Mucosa of descending colon (tissue), 3 donors: ENCODE measurements at regions not wholly inside any gene's neighbourhood (a gene's known extent, or its start where the extent isn't known, plus 50 kb on each side); places are given as distances from the start of the nearest gene placed in this dataset.

Source experiments
- ATAC-seq: fragments of 200-7000 bp; cut with Tn5 transposase; one replicate; pipeline ENCODE4 v1.9.1; 2020; ENCODE audit warnings: mild to moderate bottlenecking, moderate library complexity
- DNase-seq, 3 donors: peaks; one replicate each; pipeline ENCODE4 v3.0.0-alpha.2; 2020
- H3K36me3 ChIP-seq: fragments of 200-600 bp; one replicate; pipeline ENCODE4 v1.8.0; 2021; ENCODE audit warnings: low read depth, mild to moderate bottlenecking
- H3K4me1 ChIP-seq: fragments of 200-600 bp; one replicate; pipeline ENCODE4 v1.8.0; 2021; ENCODE audit warnings: low read depth, mild to moderate bottlenecking
- H3K4me3 ChIP-seq: fragments of 200-600 bp; one replicate; pipeline ENCODE4 v1.8.0; 2021; ENCODE audit warnings: mild to moderate bottlenecking
- H3K9me3 ChIP-seq: fragments of 200-600 bp; one replicate; pipeline ENCODE4 v1.8.0; 2021; ENCODE audit warnings: mild to moderate bottlenecking
- intact Hi-C, 2 donors: fragments of 100-400 bp; cut with DNase I in 1 of 2; cut with micrococcal nuclease in 1 of 2; formaldehyde crosslinking; loops; one replicate each; pipeline versions ENCODE4 v1.11.0 to v1.11.1; 2022; cut with DNase I, micrococcal nuclease
- TF ChIP-seq, protein P1 (sequence below): fragments of 200-600 bp; IDR thresholded peaks from one replicate; pipeline ENCODE4 v1.8.0; 2022; ENCODE audit warnings: antibody characterized with exemption, mild to moderate bottlenecking
- donor health status: DM: no; HTN: no; CAD: no; lungs with moderate emphysema.
- donor health status: DM: no; HTN: no; CAD: no.
- donor health status: DM: no; HTN: yes; CAD: no.

DNA sequence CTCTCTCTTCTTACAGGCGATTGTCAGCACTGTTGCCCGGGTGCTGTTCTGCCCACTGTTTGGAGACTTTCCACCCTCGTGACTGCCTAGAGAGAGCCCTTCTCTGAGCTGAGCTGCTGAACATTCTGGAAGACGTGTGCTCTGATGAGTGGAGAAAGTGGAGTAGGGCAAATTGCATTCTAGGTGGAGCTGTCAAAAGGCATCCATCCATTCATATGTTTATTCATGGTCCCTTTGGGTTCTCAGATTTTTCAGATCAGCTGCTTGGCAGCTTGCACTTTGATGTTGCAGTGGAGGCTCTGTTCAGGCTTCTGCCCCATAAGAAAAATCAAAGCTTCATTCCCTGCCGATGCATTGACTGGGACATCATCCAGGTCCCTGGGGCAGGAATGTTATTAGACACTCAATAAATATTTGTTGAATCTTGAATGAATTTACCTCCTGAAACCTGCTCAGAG, 120.7 kb upstream of the EEPD1 start:
- Histone ChIP-seq H3K4me3 (no peak overlapping the region), H3K9me3 (no peaks in the 10 kb centered on the region), H3K36me3 (no peaks in the 10 kb centered on the region), H3K4me1 (no peaks in the 10 kb centered on the region)
- intact Hi-C loops = no loop called here
- no peak for ATAC-seq
- DNase-seq = no peak
- TF ChIP-seq, protein P1, sequence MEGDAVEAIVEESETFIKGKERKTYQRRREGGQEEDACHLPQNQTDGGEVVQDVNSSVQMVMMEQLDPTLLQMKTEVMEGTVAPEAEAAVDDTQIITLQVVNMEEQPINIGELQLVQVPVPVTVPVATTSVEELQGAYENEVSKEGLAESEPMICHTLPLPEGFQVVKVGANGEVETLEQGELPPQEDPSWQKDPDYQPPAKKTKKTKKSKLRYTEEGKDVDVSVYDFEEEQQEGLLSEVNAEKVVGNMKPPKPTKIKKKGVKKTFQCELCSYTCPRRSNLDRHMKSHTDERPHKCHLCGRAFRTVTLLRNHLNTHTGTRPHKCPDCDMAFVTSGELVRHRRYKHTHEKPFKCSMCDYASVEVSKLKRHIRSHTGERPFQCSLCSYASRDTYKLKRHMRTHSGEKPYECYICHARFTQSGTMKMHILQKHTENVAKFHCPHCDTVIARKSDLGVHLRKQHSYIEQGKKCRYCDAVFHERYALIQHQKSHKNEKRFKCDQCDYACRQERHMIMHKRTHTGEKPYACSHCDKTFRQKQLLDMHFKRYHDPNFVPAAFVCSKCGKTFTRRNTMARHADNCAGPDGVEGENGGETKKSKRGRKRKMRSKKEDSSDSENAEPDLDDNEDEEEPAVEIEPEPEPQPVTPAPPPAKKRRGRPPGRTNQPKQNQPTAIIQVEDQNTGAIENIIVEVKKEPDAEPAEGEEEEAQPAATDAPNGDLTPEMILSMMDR = no peak

DNA sequence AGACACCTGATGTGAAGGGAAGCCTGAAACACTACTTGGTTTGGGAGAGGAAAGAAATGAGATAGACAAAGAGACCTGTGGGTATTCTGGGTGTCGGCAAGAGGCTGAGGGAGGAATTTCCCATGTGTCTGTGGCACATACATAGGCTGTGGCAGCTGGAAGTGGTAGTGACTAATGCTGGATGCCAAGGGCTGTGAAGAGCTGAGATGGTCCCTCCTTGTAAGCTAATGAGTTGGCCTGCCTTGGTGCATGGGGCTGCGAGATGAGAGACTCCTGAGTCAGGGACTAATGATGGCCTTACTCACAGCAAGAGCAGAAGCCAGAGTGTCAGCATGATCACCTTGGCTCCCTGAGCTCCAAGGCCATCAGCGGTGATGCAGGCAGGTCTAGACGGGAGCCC, 119.0 kb upstream of the EEPD1 start:
- H3K36me3 ChIP-seq = no peaks in the 10 kb centered on the region
- TF ChIP-seq, protein P1 = no peak

DNA sequence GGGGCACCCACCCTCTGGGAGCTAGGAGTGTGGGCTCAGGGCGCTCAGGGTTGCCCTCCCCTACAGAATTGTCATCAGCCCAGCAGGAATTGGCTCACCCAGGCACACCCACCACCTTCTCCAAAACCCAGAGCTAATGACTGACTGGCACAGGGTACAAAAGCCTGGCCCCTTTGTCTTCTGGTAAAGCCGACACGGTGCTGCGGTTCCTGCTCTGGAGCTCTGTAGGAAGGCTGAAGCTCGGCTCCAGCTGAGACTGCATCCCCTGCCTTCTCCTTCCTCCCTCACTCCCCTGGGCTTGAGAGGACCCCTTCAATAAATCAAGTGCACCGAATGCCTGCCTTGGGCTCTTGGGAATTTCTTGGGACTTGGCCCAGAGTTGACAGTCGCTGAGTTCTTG, 117.9 kb upstream of the EEPD1 start:
- TF ChIP-seq, protein P1 = no peak
- Histone ChIP-seq H3K4me1 (no peaks in the 10 kb centered on the region), H3K9me3 (no peaks in the 10 kb centered on the region), H3K36me3 (no peaks in the 10 kb centered on the region), H3K4me3 (no peak overlapping the region)
- DNase-seq = no peak
- ATAC-seq = no peak
- intact Hi-C loops = no loop called here

More for the DNA sequence above, 119.0 kb upstream of the EEPD1 start:
- DNase-seq (no peak), ATAC-seq (no peak)
- no peak overlapping the region for H3K4me3 ChIP-seq
- intact Hi-C loops = no loop called here
- no peaks in the 10 kb centered on the region for H3K4me1 ChIP-seq
- H3K9me3 ChIP-seq = no peaks in the 10 kb centered on the region

DNA sequence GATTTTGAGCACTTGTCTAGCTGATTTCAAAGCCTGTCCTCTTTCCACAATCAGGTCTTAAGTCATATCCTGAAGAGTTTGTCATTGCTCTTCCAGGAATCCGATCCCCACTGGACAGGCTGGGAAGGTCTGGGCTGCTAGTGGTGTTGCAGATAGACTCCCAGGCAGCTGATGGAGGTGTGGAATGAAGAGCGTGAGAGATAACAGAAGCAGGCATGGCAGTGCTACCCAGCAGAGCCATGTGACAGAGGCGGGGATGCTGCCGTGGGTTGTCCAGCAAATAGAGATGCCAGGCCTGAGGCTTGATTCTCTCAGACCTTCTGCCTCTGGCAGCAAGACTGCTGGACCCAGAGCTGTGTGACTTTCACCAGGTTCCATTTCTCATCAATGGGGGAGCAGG, 116.5 kb upstream of the EEPD1 start:
- H3K9me3 ChIP-seq = no peaks in the 10 kb centered on the region
- no peaks in the 10 kb centered on the region for H3K4me1 ChIP-seq
- TF ChIP-seq, protein P1 = no peak
- H3K4me3 ChIP-seq = no peak overlapping the region
- intact Hi-C loops = no loop called here
- no peak for ATAC-seq
- no peak for DNase-seq
- no peaks in the 10 kb centered on the region for H3K36me3 ChIP-seq

DNA sequence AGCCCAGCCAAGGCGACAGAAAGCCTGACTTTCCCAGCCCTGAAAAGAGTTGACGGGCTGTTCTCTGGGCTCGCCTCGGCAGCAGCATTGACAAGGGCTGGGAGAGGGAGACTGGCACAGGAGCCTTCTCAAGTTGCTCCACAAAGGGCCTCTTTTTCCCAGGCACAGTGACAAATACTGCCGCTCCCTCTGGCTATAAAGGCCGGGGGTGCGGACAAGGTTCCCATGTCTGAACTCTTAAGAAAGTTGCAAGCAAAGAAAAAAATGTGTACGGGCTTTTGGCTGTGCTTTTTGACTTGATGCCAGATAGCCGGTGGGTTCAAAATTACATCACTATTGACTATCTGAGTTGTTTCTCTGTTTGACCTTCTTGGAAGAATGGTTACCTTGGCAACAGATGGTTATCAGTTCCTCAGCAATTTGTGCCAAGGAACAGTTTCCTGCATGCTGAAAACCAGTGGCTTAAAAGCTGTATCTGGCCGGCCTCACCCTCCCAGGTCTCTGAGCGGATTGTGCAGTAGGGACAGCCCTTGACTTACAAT, 115.9 kb upstream of the EEPD1 start:
- TF ChIP-seq, protein P1 = no peak
- ATAC-seq (peak; percentile 87), DNase-seq (peak in 2 of 3 donors; percentile 37 to 45)
- Histone ChIP-seq H3K9me3 (no peaks in the 10 kb centered on the region), H3K36me3 (no peaks in the 10 kb centered on the region), H3K4me1 (no peaks in the 10 kb centered on the region), H3K4me3 (no peak overlapping the region)
- intact Hi-C loops = no loop called here
